H4 (cell line): ENCODE measurements at regions not wholly inside any gene's neighbourhood (a gene's known extent, or its start where the extent isn't known, plus 50 kb on each side); places are given as distances from the start of the nearest gene placed in this dataset.

Source experiments
- DNase-seq: peaks from one replicate; pipeline ENCODE4 v3.0.0-alpha.2; 2015; ENCODE audit warnings: low spot score

- DNase-seq = no peak
Observed at GRCh38 chr1:209260136-209260535, 323.4 kb upstream of the CAMK1G start.

DNA sequence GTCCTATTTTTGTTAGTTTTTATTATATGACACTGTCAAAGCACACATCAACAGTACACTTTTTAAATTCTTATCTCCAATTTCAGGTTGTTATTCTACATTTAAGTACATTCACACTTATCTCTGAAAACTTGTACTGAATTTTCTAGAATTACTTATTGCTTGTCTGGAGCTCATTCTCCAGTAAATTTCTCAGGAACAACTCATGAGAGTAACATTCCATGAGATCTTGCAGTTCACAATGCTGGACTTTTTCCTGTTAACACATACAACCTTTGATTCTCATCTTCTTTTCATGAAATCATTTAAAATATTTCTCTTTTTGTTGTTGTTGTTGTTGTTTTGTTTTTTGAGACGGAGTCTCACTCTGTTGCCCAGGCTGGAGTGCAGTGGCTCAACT lies 320.9 kb upstream of the CAMK1G start:
- no peak for DNase-seq

DNA sequence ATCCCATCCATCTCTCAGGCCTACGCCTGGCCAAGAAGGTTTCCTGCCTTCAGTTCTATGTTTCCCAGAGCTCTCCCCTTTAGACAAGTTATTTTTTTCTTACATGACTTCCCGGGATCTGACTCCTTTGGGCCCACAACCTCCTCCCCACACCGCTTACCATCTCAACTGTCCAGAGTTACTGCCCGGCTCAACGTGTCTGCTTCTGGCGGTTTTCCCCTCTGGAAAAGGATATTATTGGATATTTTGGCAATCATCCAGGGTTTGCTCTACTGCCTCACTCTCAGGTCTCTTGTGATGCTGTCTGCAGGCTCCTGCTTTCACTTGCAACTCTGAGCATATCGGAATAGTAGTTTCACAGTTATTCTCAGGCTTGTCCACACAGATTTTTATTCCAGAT lies 318.2 kb upstream of the CAMK1G start:
- DNase-seq = no peak

DNA sequence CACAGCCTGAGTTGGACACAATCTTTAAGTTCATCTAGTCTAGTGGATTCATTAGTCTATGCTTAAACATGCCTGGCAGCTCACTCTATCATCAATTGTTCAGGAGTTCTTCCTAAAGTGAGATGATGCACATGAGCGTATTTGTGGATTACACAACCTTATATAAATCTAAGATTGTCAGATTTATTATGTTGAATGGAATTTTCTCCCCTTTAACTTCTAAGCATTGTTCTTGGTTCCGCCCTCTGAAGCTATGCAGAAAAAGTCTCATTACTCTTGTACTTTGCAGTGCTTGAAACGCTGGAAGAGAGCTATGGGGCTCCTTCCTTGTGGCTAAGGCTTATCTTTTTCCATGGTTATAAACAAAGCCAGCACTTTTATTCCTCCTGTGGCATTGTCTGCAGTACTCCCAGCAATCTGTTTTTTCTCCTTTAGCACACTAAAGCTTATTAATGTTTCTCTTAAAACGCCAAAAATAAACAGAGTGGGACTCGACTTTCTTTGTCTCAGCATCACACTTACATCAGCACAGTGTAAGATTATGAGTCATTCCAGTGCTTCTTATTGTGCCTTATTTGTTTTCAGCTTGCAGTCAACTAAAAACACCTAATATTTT lies 316.8 kb upstream of the CAMK1G start:
- DNase-seq = peak; percentile 78

DNA sequence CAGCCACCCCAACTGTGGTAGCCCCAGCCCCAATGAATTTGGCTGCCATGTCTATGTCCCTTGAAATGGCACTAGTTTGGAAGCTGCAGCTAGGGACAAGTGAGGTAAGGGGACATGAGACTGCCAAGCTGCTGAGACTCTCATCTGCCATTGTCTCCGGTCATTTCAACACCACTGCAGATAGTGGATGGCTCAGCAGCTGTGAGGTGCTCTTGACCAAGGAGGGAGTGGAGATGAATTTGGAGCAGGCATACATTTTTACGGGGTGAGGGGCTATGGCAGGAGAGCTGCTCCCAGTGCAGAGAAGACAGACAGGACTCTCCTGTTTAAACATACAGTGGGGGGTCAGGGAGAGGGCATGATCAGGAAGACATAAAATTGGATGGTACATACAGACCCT lies 315.5 kb upstream of the CAMK1G start:
- no peak for DNase-seq

- DNase-seq = no peak
Observed at GRCh38 chr1:209268479-209268878, 315.0 kb upstream of the CAMK1G start.

DNA sequence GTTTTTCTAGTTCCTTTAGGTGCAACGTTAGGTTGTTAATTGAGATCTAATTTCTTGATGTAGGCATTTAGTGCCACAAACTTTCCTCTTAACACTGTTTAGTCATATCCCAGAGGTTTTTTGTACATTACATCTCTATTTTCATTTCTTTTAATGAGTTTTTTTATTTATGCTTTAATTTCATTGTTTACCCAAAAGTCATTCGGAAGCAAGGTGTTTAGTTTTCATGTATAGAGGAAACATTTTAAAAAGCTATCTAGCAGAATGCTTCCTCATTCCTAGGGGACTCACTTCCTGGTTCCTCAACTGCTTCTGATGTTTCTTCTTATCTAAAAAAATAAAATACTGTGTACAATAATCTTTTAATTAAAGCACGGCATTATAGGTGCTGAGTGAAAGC lies 307.2 kb upstream of the CAMK1G start:
- no peak for DNase-seq

DNA sequence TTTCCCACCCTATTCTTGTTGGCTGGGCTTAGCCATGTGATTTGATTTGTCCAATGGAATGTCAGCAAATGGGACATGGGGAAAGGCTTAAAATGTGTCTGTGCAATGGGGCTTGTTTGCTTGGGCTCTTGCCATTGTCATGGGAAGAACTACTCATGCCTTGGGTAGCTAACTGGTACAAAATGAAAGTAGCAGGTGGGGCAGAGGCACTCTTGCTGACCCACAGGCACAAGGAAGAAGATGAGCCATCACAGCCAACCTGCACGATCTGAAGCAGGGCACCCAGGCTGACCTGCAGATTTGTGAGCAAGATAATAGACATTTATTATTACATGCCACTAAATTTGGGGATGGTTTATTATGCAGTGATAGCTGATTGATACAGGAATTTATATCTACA lies 305.9 kb upstream of the CAMK1G start:
- no peak for DNase-seq

- no peak for DNase-seq
Observed at GRCh38 chr1:209291715-209292114, 291.8 kb upstream of the CAMK1G start.

GRCh38 chr1:209302779-209303568 lies 280.5 kb upstream of the CAMK1G start:
- DNase-seq = no peak

GRCh38 chr1:209304166-209304565 lies 279.3 kb upstream of the CAMK1G start:
- DNase-seq = no peak

DNA sequence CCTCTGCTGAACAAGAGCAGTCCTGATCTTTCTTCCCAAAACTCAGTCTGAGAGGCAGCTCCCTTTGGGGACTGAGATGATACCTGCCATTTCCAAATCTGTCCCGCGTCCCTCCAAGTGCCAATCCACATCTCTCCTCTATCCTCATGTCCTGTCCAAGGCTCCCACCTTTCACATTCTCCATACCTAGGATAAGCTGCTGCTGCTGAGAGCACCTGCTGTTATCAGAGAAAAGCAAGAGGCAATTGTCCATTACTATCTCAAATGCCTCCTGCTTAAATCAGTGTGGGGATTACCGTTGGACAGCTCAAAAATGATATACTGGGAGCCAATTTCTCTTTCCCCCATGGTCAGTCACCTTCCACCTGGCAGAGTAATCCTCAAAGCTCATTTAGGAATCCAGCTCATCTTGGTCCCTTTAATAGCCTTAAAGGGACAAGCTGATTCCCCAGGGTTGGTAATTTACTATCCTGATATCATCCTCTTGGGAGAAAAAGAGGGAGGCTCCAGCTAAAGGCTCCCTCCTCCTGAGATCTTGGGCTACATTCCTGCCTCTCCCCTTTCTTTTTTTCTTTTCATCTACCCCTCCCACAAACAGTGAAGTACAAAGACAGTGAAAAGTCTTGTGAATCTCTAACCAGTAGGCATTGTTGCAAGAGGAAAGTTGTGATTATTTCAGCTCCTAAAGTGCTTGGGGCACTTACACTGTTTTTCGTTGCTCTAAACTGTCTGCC lies 278.1 kb upstream of the CAMK1G start:
- no peak for DNase-seq

DNA sequence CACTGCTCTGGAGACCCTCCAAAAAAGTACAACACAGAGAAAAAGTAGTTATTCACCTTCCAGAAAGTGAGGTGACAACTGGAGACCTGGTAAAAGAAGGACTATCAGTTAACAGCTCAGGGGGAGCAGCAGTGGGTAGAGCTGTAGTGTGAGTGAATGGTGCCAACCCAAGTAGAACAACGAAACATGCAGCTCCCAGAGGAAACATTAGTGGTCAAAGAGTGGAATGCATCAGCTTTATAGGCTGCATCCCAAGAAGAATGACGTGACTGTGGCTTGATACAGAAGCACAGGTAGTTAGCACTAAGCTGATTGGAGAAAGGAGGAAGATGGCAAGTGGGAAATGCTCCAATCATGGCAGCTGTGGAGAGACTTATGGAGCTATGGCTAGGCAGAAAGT lies 275.7 kb upstream of the CAMK1G start:
- DNase-seq = peak; percentile 15

DNA sequence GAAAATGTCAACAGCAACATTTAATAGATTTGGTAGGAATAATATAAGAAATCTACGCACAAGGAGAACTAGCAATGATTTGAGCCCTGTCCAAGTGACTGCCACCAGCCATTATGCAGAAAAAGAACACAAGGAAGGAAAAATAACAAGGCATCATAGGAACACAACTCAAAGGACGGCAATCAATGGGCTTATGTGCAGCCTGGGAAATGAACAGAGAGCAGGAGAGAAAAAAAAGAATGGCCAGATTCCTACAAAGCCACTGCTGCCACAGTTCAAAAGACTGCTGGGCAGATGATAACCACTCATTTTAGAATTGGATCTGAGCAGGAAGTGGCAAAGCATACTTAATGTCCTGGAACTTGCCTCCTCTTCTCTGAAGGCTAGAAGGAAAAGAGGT lies 274.3 kb upstream of the CAMK1G start:
- no peak for DNase-seq

DNA sequence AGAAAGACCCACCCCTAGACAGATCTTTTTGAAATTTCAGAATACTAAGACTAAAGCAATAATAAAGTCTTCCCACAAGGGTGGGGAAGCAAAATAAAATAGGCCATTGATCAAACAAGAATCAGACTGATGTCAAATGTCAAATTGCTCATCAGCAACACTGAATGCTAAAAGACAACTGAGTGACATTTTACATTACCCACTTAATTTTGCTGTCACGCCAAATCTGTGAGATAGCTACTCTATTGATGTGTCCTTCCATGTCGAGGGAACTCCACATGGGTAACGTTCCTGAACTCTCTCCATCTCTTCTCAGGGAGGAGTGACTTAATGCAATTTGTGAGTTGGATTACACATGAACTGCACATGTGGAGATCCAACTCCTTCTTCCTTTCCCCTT lies 271.7 kb upstream of the CAMK1G start:
- DNase-seq = no peak

DNA sequence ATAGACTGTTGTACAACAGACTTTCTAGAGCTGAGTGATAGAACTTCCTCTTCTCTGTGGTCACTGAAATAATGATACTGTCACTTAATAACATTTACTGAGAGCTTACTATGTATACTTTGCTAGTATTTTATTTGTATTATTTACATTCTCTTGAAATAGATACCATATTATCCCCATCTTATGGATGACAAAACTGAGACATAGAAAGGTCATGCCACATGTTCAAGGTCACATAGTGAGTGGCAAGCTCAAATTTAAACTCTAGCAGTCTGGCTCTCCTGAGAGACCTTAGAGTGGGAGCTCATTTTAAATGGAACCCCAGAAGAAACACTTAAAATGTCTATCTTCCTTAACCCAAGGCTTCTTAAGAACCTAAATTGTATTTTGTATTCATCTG lies 266.6 kb upstream of the CAMK1G start:
- DNase-seq = no peak

DNA sequence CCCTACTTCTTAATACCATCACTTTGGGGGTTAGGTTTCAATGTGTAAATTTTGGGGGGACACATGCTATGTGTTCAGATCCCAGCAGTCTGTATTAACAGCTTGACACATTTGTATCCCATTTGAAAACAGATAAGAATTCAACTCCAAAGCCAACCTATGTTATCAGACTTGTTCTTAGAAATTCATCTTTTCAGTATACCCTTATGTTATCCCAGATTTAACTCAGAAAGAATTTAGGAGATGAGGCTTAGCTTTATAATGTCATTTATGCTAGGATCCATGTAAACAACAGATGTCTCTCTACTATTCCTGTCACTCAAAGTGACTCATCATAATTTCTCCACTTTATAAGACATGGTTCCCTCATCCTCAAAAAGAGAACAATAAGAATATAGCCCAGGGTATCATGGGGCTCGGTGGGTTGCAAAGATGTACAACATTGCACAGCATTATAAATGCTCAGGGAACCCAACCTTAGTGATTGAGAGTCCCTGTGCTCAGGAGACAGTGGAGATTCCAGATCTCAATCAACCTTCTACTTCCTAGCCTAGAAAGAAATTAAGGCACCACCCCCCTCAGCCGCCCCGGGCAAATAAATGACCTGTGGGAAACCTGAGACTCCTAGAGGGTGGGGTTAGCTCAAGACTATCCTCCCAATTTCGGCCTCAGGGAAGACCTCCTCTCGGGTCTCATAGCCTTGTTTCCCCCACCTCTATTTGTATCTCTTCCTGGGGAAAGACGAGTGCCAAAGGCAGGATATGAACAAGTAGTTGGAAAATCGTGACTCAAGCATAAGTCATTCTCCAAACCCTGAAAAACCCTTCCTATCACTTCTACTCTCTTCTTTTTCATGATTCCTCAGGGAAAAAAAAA lies 265.1 kb upstream of the CAMK1G start:
- no peak for DNase-seq

- DNase-seq = no peak
Observed at GRCh38 chr1:209319057-209319432, 264.5 kb upstream of the CAMK1G start.

GRCh38 chr1:209319549-209319948 lies 264.0 kb upstream of the CAMK1G start:
- DNase-seq = no peak

DNA sequence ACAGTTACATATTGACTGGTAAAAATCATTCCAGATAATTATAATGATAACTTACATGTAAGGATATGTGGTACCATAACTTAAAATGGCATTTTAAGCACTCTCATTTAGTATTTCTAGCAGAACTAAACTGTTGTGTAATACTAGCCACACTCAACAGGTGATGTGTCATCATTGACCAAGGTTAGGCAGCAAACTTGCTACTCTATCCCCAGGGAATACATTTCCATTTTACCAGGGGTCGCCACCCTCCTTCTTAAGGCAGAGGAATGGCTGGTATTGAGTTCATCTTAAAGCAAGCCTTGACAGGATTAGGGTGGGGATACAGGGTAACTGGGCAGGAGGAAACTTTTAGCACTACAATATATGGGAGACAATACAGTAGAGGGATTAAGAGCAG lies 259.8 kb upstream of the CAMK1G start:
- no peak for DNase-seq

GRCh38 chr1:209324901-209325871 lies 258.3 kb upstream of the CAMK1G start:
- no peak for DNase-seq
